ENCODE measurements at regions not wholly inside any gene's neighbourhood (a gene's known extent, or its start where the extent isn't known, plus 50 kb on each side); places are given as distances from the start of the nearest gene placed in this dataset.

DNA sequence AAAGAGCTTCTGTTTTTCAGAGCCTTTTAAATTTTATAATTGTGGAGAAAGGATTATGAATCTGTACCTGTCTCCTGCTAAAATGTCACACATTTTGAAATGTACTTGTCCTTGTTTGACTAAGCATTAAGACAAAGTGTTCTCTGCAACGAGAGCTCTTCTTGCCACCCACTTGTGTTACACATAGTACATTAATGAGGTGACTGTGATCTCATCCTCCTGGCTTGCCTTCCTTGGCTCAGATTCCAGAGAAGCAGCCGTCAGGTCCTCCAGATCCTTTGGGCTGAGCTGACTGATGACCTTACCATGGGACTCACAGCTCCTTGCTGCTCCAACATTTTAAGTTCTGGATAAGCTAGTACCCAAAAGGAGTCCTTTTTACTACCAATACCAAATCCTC, 81.4 kb downstream of the BBS10 start:
- Histone ChIP-seq H4K20me1 (ENCODE audit: insufficient read depth) (no peaks in the 10 kb centered on the region), H3K9ac (peak overlapping the region; percentile 30; the same call in 1 of the 2 replicates), H3K4me3 (ENCODE audit: low read depth in 2 of 2, low read length in 1 of 2) (no peak overlapping the region), H3K9me2 (no peaks in the 10 kb centered on the region), H3K9me3 (peaks cover 4% of the 10 kb centered on the region; the same call in 1 of the 2 replicates), H3K4me2 (peak overlapping the region; percentile 61), H3F3A (replicated peaks; ENCODE audit: insufficient read depth) (peaks cover 29% of the 10 kb centered on the region), H3K79me2 (ENCODE audit: insufficient read depth) (peaks cover 85% of the 10 kb centered on the region), H3K27ac (ENCODE audit: low read depth in 2 of 2, low read length in 1 of 2) (peak overlapping the region; percentile 70 to 79; a peak in 3 of 4 replicates), H2AFZ (ENCODE audit: low read depth) (peak overlapping the region; percentile 44; the same call in 1 of the 2 replicates), H3K4me1 (ENCODE audit: control insufficient read depth in 1 of 2, insufficient read depth in 2 of 2, low read depth in 1 of 2, low read length in 1 of 2) (peaks cover 0 to 23% of the 10 kb centered on the region in 2 experiments; a peak in 3 of 4 replicates), H3K27me3 (ENCODE audit: insufficient read depth) (no peaks in the 10 kb centered on the region), H3K36me3 (replicated peaks in 1 of 2; ENCODE audit: control insufficient read depth in 1 of 2, insufficient read depth in 2 of 2, low read length in 1 of 2) (peaks cover 0 to 7% of the 10 kb centered on the region in 2 experiments)
- ChIA-PET POLR2A (no interaction called here), CTCF (interaction anchor here (1.4 kb wide), 1 partner anchor 82 kb away, joined by 3 read pairs; no protein-coding TSS in a partner anchor)
- DNase-seq: no peak
- WGBS (ENCODE audit: low lambda C conversion rate): 10% methylated on average over 2 of the region's 2 CpGs
- TF ChIP-seq RCOR1 (IDR thresholded peaks at IDR 0.05; ENCODE audit: low read length) (no peak), POLR2AphosphoS5 (IDR thresholded peaks at IDR 0.05; ENCODE audit: low read depth, low read length) (no peak), RAD21 (IDR thresholded peaks at IDR 0.05; ENCODE audit: low read length) (no peak), FOXJ3 (CRISPR knock-in tag; IDR thresholded peaks at IDR 0.05) (no peak), TEAD4 (IDR thresholded peaks at IDR 0.05; ENCODE audit: borderline replicate concordance, insufficient read depth) (no peak), MXI1 (IDR thresholded peaks at IDR 0.05; ENCODE audit: low read depth, low read length) (no peak), FOSL2 (IDR thresholded peaks at IDR 0.05; ENCODE audit: borderline replicate concordance, low read depth) (peak; percentile 60; the same call in 1 of the 2 replicates), MEF2A (IDR thresholded peaks at IDR 0.05; ENCODE audit: borderline replicate concordance, low read depth) (no peak), SIN3A (IDR thresholded peaks at IDR 0.05; ENCODE audit: borderline replicate concordance, low read depth, low read length) (no peak), ELF1 (IDR thresholded peaks at IDR 0.05) (no peak), EZH2phosphoT487 (IDR thresholded peaks at IDR 0.05; ENCODE audit: borderline replicate concordance, low read depth) (no peak), NFIC (IDR thresholded peaks at IDR 0.05; ENCODE audit: borderline replicate concordance) (peak; percentile 80; the same call in 1 of the 2 replicates), RXRA (IDR thresholded peaks at IDR 0.05; ENCODE audit: borderline replicate concordance, low read depth) (no peak), NRF1 (IDR thresholded peaks at IDR 0.05; ENCODE audit: low read depth, low read length) (no peak), GABPA (IDR thresholded peaks at IDR 0.05; ENCODE audit: low read depth) (no peak), GATA2 (CRISPR knock-in tag; IDR thresholded peaks at IDR 0.05) (no peak)
- TF ChIP-seq, protein P1, sequence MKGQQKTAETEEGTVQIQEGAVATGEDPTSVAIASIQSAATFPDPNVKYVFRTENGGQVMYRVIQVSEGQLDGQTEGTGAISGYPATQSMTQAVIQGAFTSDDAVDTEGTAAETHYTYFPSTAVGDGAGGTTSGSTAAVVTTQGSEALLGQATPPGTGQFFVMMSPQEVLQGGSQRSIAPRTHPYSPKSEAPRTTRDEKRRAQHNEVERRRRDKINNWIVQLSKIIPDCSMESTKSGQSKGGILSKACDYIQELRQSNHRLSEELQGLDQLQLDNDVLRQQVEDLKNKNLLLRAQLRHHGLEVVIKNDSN (IDR thresholded peaks at IDR 0.05; ENCODE audit: borderline replicate concordance, low read depth): no peak
- TF ChIP-seq, protein P2, sequence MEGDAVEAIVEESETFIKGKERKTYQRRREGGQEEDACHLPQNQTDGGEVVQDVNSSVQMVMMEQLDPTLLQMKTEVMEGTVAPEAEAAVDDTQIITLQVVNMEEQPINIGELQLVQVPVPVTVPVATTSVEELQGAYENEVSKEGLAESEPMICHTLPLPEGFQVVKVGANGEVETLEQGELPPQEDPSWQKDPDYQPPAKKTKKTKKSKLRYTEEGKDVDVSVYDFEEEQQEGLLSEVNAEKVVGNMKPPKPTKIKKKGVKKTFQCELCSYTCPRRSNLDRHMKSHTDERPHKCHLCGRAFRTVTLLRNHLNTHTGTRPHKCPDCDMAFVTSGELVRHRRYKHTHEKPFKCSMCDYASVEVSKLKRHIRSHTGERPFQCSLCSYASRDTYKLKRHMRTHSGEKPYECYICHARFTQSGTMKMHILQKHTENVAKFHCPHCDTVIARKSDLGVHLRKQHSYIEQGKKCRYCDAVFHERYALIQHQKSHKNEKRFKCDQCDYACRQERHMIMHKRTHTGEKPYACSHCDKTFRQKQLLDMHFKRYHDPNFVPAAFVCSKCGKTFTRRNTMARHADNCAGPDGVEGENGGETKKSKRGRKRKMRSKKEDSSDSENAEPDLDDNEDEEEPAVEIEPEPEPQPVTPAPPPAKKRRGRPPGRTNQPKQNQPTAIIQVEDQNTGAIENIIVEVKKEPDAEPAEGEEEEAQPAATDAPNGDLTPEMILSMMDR (IDR thresholded peaks at IDR 0.05): no peak
- TF ChIP-seq, protein P3, sequence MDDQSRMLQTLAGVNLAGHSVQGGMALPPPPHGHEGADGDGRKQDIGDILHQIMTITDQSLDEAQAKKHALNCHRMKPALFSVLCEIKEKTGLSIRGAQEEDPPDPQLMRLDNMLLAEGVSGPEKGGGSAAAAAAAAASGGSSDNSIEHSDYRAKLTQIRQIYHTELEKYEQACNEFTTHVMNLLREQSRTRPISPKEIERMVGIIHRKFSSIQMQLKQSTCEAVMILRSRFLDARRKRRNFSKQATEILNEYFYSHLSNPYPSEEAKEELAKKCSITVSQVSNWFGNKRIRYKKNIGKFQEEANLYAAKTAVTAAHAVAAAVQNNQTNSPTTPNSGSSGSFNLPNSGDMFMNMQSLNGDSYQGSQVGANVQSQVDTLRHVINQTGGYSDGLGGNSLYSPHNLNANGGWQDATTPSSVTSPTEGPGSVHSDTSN (IDR thresholded peaks at IDR 0.05): peak; percentile 29; the same call in 1 of the 2 replicates
- TF ChIP-seq, protein P4, sequence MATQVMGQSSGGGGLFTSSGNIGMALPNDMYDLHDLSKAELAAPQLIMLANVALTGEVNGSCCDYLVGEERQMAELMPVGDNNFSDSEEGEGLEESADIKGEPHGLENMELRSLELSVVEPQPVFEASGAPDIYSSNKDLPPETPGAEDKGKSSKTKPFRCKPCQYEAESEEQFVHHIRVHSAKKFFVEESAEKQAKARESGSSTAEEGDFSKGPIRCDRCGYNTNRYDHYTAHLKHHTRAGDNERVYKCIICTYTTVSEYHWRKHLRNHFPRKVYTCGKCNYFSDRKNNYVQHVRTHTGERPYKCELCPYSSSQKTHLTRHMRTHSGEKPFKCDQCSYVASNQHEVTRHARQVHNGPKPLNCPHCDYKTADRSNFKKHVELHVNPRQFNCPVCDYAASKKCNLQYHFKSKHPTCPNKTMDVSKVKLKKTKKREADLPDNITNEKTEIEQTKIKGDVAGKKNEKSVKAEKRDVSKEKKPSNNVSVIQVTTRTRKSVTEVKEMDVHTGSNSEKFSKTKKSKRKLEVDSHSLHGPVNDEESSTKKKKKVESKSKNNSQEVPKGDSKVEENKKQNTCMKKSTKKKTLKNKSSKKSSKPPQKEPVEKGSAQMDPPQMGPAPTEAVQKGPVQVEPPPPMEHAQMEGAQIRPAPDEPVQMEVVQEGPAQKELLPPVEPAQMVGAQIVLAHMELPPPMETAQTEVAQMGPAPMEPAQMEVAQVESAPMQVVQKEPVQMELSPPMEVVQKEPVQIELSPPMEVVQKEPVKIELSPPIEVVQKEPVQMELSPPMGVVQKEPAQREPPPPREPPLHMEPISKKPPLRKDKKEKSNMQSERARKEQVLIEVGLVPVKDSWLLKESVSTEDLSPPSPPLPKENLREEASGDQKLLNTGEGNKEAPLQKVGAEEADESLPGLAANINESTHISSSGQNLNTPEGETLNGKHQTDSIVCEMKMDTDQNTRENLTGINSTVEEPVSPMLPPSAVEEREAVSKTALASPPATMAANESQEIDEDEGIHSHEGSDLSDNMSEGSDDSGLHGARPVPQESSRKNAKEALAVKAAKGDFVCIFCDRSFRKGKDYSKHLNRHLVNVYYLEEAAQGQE (IDR thresholded peaks at IDR 0.05; ENCODE audit: low read depth, low read length): no peak
- TF ChIP-seq, protein P5, sequence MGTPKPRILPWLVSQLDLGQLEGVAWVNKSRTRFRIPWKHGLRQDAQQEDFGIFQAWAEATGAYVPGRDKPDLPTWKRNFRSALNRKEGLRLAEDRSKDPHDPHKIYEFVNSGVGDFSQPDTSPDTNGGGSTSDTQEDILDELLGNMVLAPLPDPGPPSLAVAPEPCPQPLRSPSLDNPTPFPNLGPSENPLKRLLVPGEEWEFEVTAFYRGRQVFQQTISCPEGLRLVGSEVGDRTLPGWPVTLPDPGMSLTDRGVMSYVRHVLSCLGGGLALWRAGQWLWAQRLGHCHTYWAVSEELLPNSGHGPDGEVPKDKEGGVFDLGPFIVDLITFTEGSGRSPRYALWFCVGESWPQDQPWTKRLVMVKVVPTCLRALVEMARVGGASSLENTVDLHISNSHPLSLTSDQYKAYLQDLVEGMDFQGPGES (IDR thresholded peaks at IDR 0.05; ENCODE audit: low read depth, low read length): no peak
- TF ChIP-seq, protein P6, sequence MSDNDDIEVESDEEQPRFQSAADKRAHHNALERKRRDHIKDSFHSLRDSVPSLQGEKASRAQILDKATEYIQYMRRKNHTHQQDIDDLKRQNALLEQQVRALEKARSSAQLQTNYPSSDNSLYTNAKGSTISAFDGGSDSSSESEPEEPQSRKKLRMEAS (IDR thresholded peaks at IDR 0.05; ENCODE audit: low read depth): no peak
- TF ChIP-seq, protein P7, sequence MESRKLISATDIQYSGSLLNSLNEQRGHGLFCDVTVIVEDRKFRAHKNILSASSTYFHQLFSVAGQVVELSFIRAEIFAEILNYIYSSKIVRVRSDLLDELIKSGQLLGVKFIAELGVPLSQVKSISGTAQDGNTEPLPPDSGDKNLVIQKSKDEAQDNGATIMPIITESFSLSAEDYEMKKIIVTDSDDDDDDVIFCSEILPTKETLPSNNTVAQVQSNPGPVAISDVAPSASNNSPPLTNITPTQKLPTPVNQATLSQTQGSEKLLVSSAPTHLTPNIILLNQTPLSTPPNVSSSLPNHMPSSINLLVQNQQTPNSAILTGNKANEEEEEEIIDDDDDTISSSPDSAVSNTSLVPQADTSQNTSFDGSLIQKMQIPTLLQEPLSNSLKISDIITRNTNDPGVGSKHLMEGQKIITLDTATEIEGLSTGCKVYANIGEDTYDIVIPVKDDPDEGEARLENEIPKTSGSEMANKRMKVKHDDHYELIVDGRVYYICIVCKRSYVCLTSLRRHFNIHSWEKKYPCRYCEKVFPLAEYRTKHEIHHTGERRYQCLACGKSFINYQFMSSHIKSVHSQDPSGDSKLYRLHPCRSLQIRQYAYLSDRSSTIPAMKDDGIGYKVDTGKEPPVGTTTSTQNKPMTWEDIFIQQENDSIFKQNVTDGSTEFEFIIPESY (IDR thresholded peaks at IDR 0.05; ENCODE audit: borderline replicate concordance, low read depth): no peak
